Liver (tissue), 8 donors: ENCODE measurements at regions not wholly inside any gene's neighbourhood (a gene's known extent, or its start where the extent isn't known, plus 50 kb on each side); places are given as distances from the start of the nearest gene placed in this dataset.

ENCODE experiments used
- DNase-seq: peaks from one replicate; pipeline ENCODE4 v3.0.0-alpha.2; 2017; ENCODE audit warnings: low spot score
- H3K27ac ChIP-seq, 2 donors: one replicate each; pipeline ENCODE4 v1.7.0; 2013; ENCODE audit warnings: inconsistent platforms in 2 of 2, low read length in 2 of 2, control low read depth in 1 of 2, low read depth in 1 of 2, mild to moderate bottlenecking in 1 of 2
- H3K27me3 ChIP-seq, 4 donors: one replicate each; pipeline versions ENCODE4 v1.6.1 to v1.7.0; 2013; ENCODE audit warnings: low read length in 3 of 4, inconsistent platforms in 1 of 4, mild to moderate bottlenecking in 1 of 4, moderate library complexity in 1 of 4; ENCODE audit not compliant: control insufficient read depth in 4 of 4, insufficient read depth in 4 of 4
- H3K36me3 ChIP-seq, 4 donors: one replicate each; pipeline versions ENCODE4 v1.6.1 to v1.7.0; 2013; ENCODE audit warnings: low read length in 3 of 4, mild to moderate bottlenecking in 3 of 4, low read depth in 1 of 4, moderate library complexity in 1 of 4; ENCODE audit not compliant: control insufficient read depth in 4 of 4, insufficient read depth in 3 of 4
- H3K4me1 ChIP-seq, 4 donors: one replicate each; pipeline versions ENCODE4 v1.6.1 to v1.7.0; 2013; ENCODE audit warnings: low read length in 3 of 4, mild to moderate bottlenecking in 3 of 4, moderate library complexity in 1 of 4; ENCODE audit not compliant: control insufficient read depth in 4 of 4, insufficient read depth in 4 of 4
- H3K4me3 ChIP-seq, 3 donors: one replicate each; pipeline versions ENCODE4 v1.6.1 to v1.7.0; 2013; ENCODE audit warnings: low read length in 3 of 3, control low read depth in 1 of 3, low read depth in 1 of 3, mild to moderate bottlenecking in 1 of 3
- H3K9ac ChIP-seq, 2 donors: one replicate each; pipeline ENCODE4 v1.7.0; 2013; ENCODE audit warnings: low read length in 2 of 2, mild to moderate bottlenecking in 2 of 2, moderate library complexity in 2 of 2, control low read depth in 1 of 2, low read depth in 1 of 2
- H3K9me3 ChIP-seq, 4 donors: one replicate each; pipeline versions ENCODE4 v1.6.1 to v1.7.0; 2013; ENCODE audit warnings: low read length in 3 of 4; ENCODE audit not compliant: control insufficient read depth in 4 of 4
- ATF3 ChIP-seq: IDR thresholded peaks from 2 replicates; pipeline ENCODE4 v1.6.1; 2016; ENCODE audit warnings: antibody characterized with exemption
- EGR1 ChIP-seq, 2 donors: IDR thresholded peaks; 2 replicates each; pipeline ENCODE4 v1.6.1; 2016 to 2018; ENCODE audit warnings: antibody characterized with exemption in 2 of 2, low read depth in 2 of 2
- FOXA1 ChIP-seq: IDR thresholded peaks from 2 replicates; pipeline ENCODE4 v1.6.1; 2016; ENCODE audit warnings: antibody characterized with exemption
- FOXA2 ChIP-seq: IDR thresholded peaks from 2 replicates; pipeline ENCODE4 v1.6.1; 2016; ENCODE audit warnings: antibody characterized with exemption
- GABPA ChIP-seq, 2 donors: IDR thresholded peaks in 1 of 2; conservative IDR thresholded peaks in 1 of 2; 2 replicates each; pipeline ENCODE4 v1.6.1; 2016; ENCODE audit warnings: antibody characterized with exemption in 2 of 2, mild to moderate bottlenecking in 1 of 2, moderate library complexity in 1 of 2
- HNF4A ChIP-seq, 2 donors: conservative IDR thresholded peaks; 2 replicates each; pipeline ENCODE4 v1.6.1; 2016; ENCODE audit warnings: antibody characterized with exemption in 2 of 2, mild to moderate bottlenecking in 2 of 2
- HNF4G ChIP-seq: IDR thresholded peaks from 2 replicates; pipeline ENCODE4 v1.6.1; 2016; ENCODE audit warnings: antibody characterized with exemption
- MAX ChIP-seq: IDR thresholded peaks from 2 replicates; pipeline ENCODE4 v1.6.1; 2016; ENCODE audit warnings: antibody characterized with exemption
- NR2F2 ChIP-seq: IDR thresholded peaks from 2 replicates; pipeline ENCODE4 v1.6.1; 2016; ENCODE audit warnings: antibody characterized with exemption
- RXRA ChIP-seq, 2 donors: IDR thresholded peaks; 2 replicates each; pipeline ENCODE4 v1.6.1; 2017 to 2018; ENCODE audit warnings: antibody characterized with exemption in 2 of 2, mild to moderate bottlenecking in 1 of 2
- SP1 ChIP-seq: IDR thresholded peaks from 2 replicates; pipeline ENCODE4 v1.6.1; 2018; ENCODE audit warnings: antibody characterized with exemption, mild to moderate bottlenecking
- TAF1 ChIP-seq: conservative IDR thresholded peaks from 2 replicates; pipeline ENCODE4 v1.6.1; 2016; ENCODE audit warnings: antibody characterized with exemption, mild to moderate bottlenecking
- YY1 ChIP-seq: IDR thresholded peaks from 2 replicates; pipeline ENCODE4 v1.6.1; 2016; ENCODE audit warnings: antibody characterized with exemption, mild to moderate bottlenecking
- WGBS: extraction: QIAGEN DNeasy Blood & Tissue Kit; methylation state at CpG from one replicate; pipeline ENCODE4 v1.1.7; 2013; 5-methylcytosine and 5-hydroxymethylcytosine counted together
- TF ChIP-seq, protein P1 (sequence below): IDR thresholded peaks from 2 replicates; pipeline ENCODE4 v1.6.1; 2016; ENCODE audit warnings: antibody characterized with exemption, mild to moderate bottlenecking
- TF ChIP-seq, protein P2 (sequence below): fragments of 150-350 bp; IDR thresholded peaks from 2 replicates; pipeline ENCODE4 v1.5.1; 2017; ENCODE audit warnings: improper control_type of control experiment, low read depth, low read length; ENCODE audit not compliant: missing input control
- TF ChIP-seq, protein P3 (sequence below): IDR thresholded peaks from 2 replicates; pipeline ENCODE4 v1.6.1; 2016; ENCODE audit warnings: antibody characterized with exemption
- donor health status: healthy.
- donor health status: healthy.
- donor health status: healthy.
- donor health status: healthy.
- donor health status: healthy.

GRCh38 chr16:86145669-86146068 is 246.7 kb downstream of the IRF8 start:
- no peak for DNase-seq
- no peak overlapping the region for H3K9ac ChIP-seq
- no peak overlapping the region for H3K4me3 ChIP-seq
- no peaks in the 10 kb centered on the region for H3K27me3 ChIP-seq
- 50% methylated on average over 1 of the region's 1 CpG for whole genome bisulfite sequencing
- no peak for TF ChIP-seq FOXA2
- TF ChIP-seq RXRA (IDR thresholded peaks at IDR 0.05), result no peak
- no peak for TF ChIP-seq FOXA1
- no peak for TF ChIP-seq MAX
- H3K27ac ChIP-seq, result no peak overlapping the region
- H3K4me1 ChIP-seq, result no peaks in the 10 kb centered on the region
- no peaks in the 10 kb centered on the region for H3K36me3 ChIP-seq
- H3K9me3 ChIP-seq, result no peaks in the 10 kb centered on the region

- TF ChIP-seq FOXA1 (no peak), TAF1 (no peak), ATF3 (no peak), SP1 (no peak), RXRA (IDR thresholded peaks at IDR 0.05) (no peak), MAX (no peak), EGR1 (IDR thresholded peaks at IDR 0.05; ENCODE audit: low read depth in 2 of 2) (no peak), HNF4G (no peak), GABPA (IDR thresholded peaks at IDR 0.05 in 1 of 2, conservative IDR thresholded peaks at IDR 0.05 in 1 of 2) (no peak), NR2F2 (no peak), HNF4A (conservative IDR thresholded peaks at IDR 0.05) (no peak), FOXA2 (no peak), YY1 (no peak)
- TF ChIP-seq, protein P1, sequence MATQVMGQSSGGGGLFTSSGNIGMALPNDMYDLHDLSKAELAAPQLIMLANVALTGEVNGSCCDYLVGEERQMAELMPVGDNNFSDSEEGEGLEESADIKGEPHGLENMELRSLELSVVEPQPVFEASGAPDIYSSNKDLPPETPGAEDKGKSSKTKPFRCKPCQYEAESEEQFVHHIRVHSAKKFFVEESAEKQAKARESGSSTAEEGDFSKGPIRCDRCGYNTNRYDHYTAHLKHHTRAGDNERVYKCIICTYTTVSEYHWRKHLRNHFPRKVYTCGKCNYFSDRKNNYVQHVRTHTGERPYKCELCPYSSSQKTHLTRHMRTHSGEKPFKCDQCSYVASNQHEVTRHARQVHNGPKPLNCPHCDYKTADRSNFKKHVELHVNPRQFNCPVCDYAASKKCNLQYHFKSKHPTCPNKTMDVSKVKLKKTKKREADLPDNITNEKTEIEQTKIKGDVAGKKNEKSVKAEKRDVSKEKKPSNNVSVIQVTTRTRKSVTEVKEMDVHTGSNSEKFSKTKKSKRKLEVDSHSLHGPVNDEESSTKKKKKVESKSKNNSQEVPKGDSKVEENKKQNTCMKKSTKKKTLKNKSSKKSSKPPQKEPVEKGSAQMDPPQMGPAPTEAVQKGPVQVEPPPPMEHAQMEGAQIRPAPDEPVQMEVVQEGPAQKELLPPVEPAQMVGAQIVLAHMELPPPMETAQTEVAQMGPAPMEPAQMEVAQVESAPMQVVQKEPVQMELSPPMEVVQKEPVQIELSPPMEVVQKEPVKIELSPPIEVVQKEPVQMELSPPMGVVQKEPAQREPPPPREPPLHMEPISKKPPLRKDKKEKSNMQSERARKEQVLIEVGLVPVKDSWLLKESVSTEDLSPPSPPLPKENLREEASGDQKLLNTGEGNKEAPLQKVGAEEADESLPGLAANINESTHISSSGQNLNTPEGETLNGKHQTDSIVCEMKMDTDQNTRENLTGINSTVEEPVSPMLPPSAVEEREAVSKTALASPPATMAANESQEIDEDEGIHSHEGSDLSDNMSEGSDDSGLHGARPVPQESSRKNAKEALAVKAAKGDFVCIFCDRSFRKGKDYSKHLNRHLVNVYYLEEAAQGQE, result no peak
- TF ChIP-seq, protein P2, sequence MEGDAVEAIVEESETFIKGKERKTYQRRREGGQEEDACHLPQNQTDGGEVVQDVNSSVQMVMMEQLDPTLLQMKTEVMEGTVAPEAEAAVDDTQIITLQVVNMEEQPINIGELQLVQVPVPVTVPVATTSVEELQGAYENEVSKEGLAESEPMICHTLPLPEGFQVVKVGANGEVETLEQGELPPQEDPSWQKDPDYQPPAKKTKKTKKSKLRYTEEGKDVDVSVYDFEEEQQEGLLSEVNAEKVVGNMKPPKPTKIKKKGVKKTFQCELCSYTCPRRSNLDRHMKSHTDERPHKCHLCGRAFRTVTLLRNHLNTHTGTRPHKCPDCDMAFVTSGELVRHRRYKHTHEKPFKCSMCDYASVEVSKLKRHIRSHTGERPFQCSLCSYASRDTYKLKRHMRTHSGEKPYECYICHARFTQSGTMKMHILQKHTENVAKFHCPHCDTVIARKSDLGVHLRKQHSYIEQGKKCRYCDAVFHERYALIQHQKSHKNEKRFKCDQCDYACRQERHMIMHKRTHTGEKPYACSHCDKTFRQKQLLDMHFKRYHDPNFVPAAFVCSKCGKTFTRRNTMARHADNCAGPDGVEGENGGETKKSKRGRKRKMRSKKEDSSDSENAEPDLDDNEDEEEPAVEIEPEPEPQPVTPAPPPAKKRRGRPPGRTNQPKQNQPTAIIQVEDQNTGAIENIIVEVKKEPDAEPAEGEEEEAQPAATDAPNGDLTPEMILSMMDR, result no peak
- TF ChIP-seq, protein P3, sequence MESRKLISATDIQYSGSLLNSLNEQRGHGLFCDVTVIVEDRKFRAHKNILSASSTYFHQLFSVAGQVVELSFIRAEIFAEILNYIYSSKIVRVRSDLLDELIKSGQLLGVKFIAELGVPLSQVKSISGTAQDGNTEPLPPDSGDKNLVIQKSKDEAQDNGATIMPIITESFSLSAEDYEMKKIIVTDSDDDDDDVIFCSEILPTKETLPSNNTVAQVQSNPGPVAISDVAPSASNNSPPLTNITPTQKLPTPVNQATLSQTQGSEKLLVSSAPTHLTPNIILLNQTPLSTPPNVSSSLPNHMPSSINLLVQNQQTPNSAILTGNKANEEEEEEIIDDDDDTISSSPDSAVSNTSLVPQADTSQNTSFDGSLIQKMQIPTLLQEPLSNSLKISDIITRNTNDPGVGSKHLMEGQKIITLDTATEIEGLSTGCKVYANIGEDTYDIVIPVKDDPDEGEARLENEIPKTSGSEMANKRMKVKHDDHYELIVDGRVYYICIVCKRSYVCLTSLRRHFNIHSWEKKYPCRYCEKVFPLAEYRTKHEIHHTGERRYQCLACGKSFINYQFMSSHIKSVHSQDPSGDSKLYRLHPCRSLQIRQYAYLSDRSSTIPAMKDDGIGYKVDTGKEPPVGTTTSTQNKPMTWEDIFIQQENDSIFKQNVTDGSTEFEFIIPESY, result no peak
- 66% methylated on average over 18 of the region's 18 CpGs for WGBS
- no peak overlapping the region for H3K27ac ChIP-seq
- no peak for DNase-seq
- H3K27me3 ChIP-seq, result peaks cover 0 to 5% (median 1%) of the 10 kb centered on the region in 4 donors
- no peaks in the 10 kb centered on the region for H3K36me3 ChIP-seq
- H3K9ac ChIP-seq, result no peak overlapping the region
- no peak overlapping the region for H3K4me3 ChIP-seq
- no peaks in the 10 kb centered on the region for H3K4me1 ChIP-seq
- H3K9me3 ChIP-seq, result no peaks in the 10 kb centered on the region
Measured at GRCh38 chr16:86150641-86151238, 251.8 kb downstream of the IRF8 start.
